HEK293T (cell line): ENCODE measurements at regions not wholly inside any gene's neighbourhood (a gene's known extent, or its start where the extent isn't known, plus 50 kb on each side); places are given as distances from the start of the nearest gene placed in this dataset.

Experiments used
- ARNT ChIP-seq: fragments of 450-650 bp; IDR thresholded peaks from 2 replicates; pipeline ENCODE4 v1.6.1; 2017; ENCODE audit warnings: mild to moderate bottlenecking
- ELF4 ChIP-seq: fragments of 450-650 bp; IDR thresholded peaks from 2 replicates; pipeline ENCODE4 v1.6.1; 2017; ENCODE audit warnings: antibody characterized with exemption
- FOXK2 ChIP-seq: fragments of 450-650 bp; IDR thresholded peaks from 2 replicates; pipeline ENCODE4 v1.6.1; 2016; ENCODE audit warnings: mild to moderate bottlenecking
- HDGF ChIP-seq: fragments of 450-650 bp; IDR thresholded peaks from 2 replicates; pipeline ENCODE4 v1.6.1; 2017; ENCODE audit warnings: antibody characterized with exemption, borderline replicate concordance
- TARDBP ChIP-seq: fragments of 450-650 bp; IDR thresholded peaks from 2 replicates; pipeline ENCODE4 v1.6.1; 2016

GRCh38 chr13:91139232-91139631 lies 208.3 kb upstream of the MIR17HG start:
- no peak for TF ChIP-seq ELF4
- no peak for TF ChIP-seq ARNT
- no peak for TF ChIP-seq TARDBP
- TF ChIP-seq HDGF = no peak
- no peak for TF ChIP-seq FOXK2
